ENCODE measurements at regions not wholly inside any gene's neighbourhood (a gene's known extent, or its start where the extent isn't known, plus 50 kb on each side); places are given as distances from the start of the nearest gene placed in this dataset.
"Not testable (repeated sequence)": the region's sequence is repeated elsewhere in the genome, so short reads cannot be mapped to it uniquely, and the experiment has no call there.

DNA sequence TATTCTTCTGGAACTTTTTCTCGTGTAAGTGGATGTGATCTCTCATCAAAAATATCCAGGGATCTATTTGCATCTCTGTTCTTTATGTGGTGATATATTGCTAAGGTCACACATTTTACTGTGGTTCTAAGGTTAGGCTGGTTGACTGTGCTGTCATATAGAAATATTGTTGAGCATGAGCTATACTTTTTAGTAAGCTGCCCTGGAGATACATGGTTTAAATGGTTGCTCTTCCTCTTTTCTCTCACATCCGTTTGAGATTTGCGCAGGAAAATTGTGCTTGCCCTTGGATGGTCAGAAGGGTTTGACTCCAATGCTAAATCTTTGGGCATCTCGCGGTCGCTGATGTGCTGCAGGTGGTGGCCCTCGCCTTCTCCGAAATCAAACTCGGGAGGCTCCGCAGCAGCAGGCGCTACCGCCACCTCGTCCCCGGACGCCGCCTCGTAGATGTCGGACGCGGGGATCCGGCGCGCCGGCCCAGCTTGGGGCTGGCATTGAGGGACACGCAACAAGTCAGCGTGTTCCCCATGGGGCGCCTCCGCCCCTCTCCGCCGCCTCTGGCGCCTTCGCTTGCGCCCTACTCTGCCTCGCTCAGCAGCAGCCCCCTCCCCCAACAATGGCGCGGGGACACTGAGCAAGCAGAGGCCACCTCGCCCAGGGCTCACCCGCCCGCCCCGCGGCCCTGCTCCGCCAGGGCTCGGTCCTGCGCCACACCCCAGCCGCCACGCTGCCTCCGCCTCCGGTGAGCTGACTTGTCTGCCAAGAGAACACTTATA is 154.5 kb downstream of the MSN start:
- DNase-seq (ENCODE audit: low read depth in 2 of 2): no peak
- no peak for TF ChIP-seq CTCF (IDR thresholded peaks at IDR 0.05; ENCODE audit: low read depth, low read length)
- no peak overlapping the region for H3K4me3 ChIP-seq (replicated peaks in 1 of 2; ENCODE audit: low read depth in 2 of 2, low read length in 2 of 2)

DNA sequence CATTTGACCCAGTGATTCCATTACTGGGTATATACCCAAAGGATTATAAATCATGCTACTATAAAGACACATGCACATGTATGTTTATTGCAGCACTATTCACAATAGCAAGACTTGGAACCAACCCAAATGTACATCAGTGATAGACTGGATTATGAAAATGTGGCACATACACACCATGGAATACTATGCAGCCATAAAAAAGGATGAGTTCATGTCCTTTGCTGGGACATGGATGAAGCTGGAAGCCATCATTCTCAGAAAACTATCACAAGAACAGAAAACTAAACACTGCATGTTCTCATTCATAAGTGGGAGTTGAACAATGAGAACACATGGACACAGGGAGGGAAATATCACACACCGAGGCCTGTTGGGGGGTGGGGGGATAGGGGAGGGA is 152.5 kb downstream of the MSN start:
- not testable (repeated sequence) for DNase-seq (ENCODE audit: low read depth in 2 of 2); H3K4me3 ChIP-seq (replicated peaks in 1 of 2; ENCODE audit: low read depth in 2 of 2, low read length in 2 of 2)

- TF ChIP-seq CTCF (IDR thresholded peaks at IDR 0.05; ENCODE audit: low read depth, low read length): no peak
- DNase-seq (ENCODE audit: low read depth in 2 of 2): no peak
- H3K4me3 ChIP-seq (replicated peaks in 1 of 2; ENCODE audit: low read depth in 2 of 2, low read length in 2 of 2): no peak overlapping the region
Measured at GRCh38 chrX:65813245-65813644, 145.8 kb downstream of the MSN start.

DNA sequence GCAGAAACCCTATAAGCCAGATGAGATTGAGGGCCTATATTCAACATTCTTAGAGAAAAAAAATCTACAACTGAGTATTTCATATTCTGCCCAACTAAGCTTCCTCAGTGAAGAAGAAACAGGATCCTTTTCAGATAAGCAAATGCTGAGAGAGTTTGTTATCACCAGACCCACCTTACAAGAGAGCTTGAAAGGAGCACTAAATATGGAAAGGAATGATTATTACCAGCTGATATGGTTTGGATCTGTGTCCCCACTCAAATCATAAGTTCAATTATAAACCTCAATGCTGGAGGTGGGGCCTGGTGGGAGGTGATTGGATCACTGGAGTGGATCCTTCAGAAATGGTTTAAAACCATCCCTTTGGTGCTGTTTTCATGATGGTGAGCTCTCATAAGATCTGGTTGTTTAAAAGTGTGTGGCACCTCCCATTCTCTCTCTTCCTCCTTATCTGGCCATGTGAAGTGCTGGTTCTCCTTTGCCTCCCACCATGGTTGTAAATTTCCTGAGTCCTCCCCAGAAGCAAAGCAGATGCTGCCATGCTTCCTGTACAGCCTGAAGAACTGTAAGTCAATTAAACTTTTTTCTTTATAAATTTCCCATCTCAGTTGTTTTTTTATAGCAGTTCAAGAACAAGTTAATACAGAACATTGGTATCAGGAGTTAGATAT is 144.2 kb downstream of the MSN start:
- no peak for DNase-seq (ENCODE audit: low read depth in 2 of 2)
- no peak for TF ChIP-seq CTCF (IDR thresholded peaks at IDR 0.05; ENCODE audit: low read depth, low read length)
- no peak overlapping the region for H3K4me3 ChIP-seq (replicated peaks in 1 of 2; ENCODE audit: low read depth in 2 of 2, low read length in 2 of 2)

Data from cardiac fibroblast (primary cell).